ENCODE measurements at regions not wholly inside any gene's neighbourhood (a gene's known extent, or its start where the extent isn't known, plus 50 kb on each side); places are given as distances from the start of the nearest gene placed in this dataset.

- Histone ChIP-seq H3K27me3 (ENCODE audit: control insufficient read depth, insufficient read depth, low read length) (no peaks in the 10 kb centered on the region), H3K27ac (ENCODE audit: low read depth in 2 of 2, low read length in 2 of 2) (no peak overlapping the region), H3K4me1 (ENCODE audit: control insufficient read depth in 2 of 3, insufficient read depth in 2 of 3, low read depth in 1 of 3, low read length in 3 of 3) (no peaks in the 10 kb centered on the region), H3K9ac (ENCODE audit: low read length in 3 of 3) (no peak overlapping the region), H3K36me3 (ENCODE audit: control insufficient read depth in 2 of 3, insufficient read depth in 3 of 3, low read length in 3 of 3) (no peaks in the 10 kb centered on the region), H3K4me3 (ENCODE audit: low read length in 3 of 3) (no peak overlapping the region), H3K9me3 (ENCODE audit: control insufficient read depth in 2 of 3, insufficient read depth in 1 of 3, low read length in 3 of 3) (no peaks in the 10 kb centered on the region)
- no peak for DNase-seq
- TF ChIP-seq CTCF (IDR thresholded peaks at IDR 0.05; ENCODE audit: borderline replicate concordance, extremely low read depth, insufficient read depth), result no peak
- FAIRE-seq, result no peak
- intact Hi-C loops (cut with DNase I), result no loop called here
Measured at GRCh38 chr5:77152441-77152840, 58.0 kb upstream of the PDE8B start.

- Histone ChIP-seq H3K4me1 (ENCODE audit: control insufficient read depth in 2 of 3, insufficient read depth in 2 of 3, low read depth in 1 of 3, low read length in 3 of 3) (no peaks in the 10 kb centered on the region), H3K27ac (ENCODE audit: low read depth in 2 of 2, low read length in 2 of 2) (no peak overlapping the region), H3K27me3 (ENCODE audit: control insufficient read depth, insufficient read depth, low read length) (no peaks in the 10 kb centered on the region), H3K9ac (ENCODE audit: low read length in 3 of 3) (no peak overlapping the region), H3K9me3 (ENCODE audit: control insufficient read depth in 2 of 3, insufficient read depth in 1 of 3, low read length in 3 of 3) (no peaks in the 10 kb centered on the region), H3K36me3 (ENCODE audit: control insufficient read depth in 2 of 3, insufficient read depth in 3 of 3, low read length in 3 of 3) (no peaks in the 10 kb centered on the region), H3K4me3 (ENCODE audit: low read length in 3 of 3) (no peak overlapping the region)
- intact Hi-C loops (cut with DNase I), result no loop called here
- FAIRE-seq (no peak), DNase-seq (no peak)
- TF ChIP-seq CTCF (IDR thresholded peaks at IDR 0.05; ENCODE audit: borderline replicate concordance, extremely low read depth, insufficient read depth), result no peak
Measured at GRCh38 chr5:77151501-77151900, 59.0 kb upstream of the PDE8B start.

GRCh38 chr5:77146896-77147295, 59.8 kb upstream of the ZBED3 start:
- Histone ChIP-seq H3K27ac (ENCODE audit: low read depth in 2 of 2, low read length in 2 of 2) (no peak overlapping the region), H3K36me3 (ENCODE audit: control insufficient read depth in 2 of 3, insufficient read depth in 3 of 3, low read length in 3 of 3) (no peaks in the 10 kb centered on the region), H3K4me1 (ENCODE audit: control insufficient read depth in 2 of 3, insufficient read depth in 2 of 3, low read depth in 1 of 3, low read length in 3 of 3) (no peaks in the 10 kb centered on the region), H3K27me3 (ENCODE audit: control insufficient read depth, insufficient read depth, low read length) (no peaks in the 10 kb centered on the region), H3K4me3 (ENCODE audit: low read length in 3 of 3) (no peak overlapping the region), H3K9me3 (ENCODE audit: control insufficient read depth in 2 of 3, insufficient read depth in 1 of 3, low read length in 3 of 3) (no peaks in the 10 kb centered on the region), H3K9ac (ENCODE audit: low read length in 3 of 3) (no peak overlapping the region)
- DNase-seq (no peak), FAIRE-seq (no peak)
- intact Hi-C loops (cut with DNase I), result no loop called here
- TF ChIP-seq CTCF (IDR thresholded peaks at IDR 0.05; ENCODE audit: borderline replicate concordance, extremely low read depth, insufficient read depth), result no peak

GRCh38 chr5:77145666-77146065, 58.6 kb upstream of the ZBED3 start:
- H3K36me3 ChIP-seq (ENCODE audit: control insufficient read depth in 2 of 3, insufficient read depth in 3 of 3, low read length in 3 of 3), result no peaks in the 10 kb centered on the region
- DNase-seq (no peak), FAIRE-seq (no peak)
- H3K27me3 ChIP-seq (ENCODE audit: control insufficient read depth, insufficient read depth, low read length), result no peaks in the 10 kb centered on the region
- H3K9me3 ChIP-seq (ENCODE audit: control insufficient read depth in 2 of 3, insufficient read depth in 1 of 3, low read length in 3 of 3), result no peaks in the 10 kb centered on the region
- H3K9ac ChIP-seq (ENCODE audit: low read length in 3 of 3), result no peak overlapping the region
- H3K27ac ChIP-seq (ENCODE audit: low read depth in 2 of 2, low read length in 2 of 2), result no peak overlapping the region
- H3K4me3 ChIP-seq (ENCODE audit: low read length in 3 of 3), result no peak overlapping the region
- H3K4me1 ChIP-seq (ENCODE audit: control insufficient read depth in 2 of 3, insufficient read depth in 2 of 3, low read depth in 1 of 3, low read length in 3 of 3), result no peaks in the 10 kb centered on the region
- no peak for TF ChIP-seq CTCF (IDR thresholded peaks at IDR 0.05; ENCODE audit: borderline replicate concordance, extremely low read depth, insufficient read depth)
- intact Hi-C loops (cut with DNase I), result no loop called here

All from kidney (tissue), 13 donors.